ENCODE measurements at regions not wholly inside any gene's neighbourhood (a gene's known extent, or its start where the extent isn't known, plus 50 kb on each side); places are given as distances from the start of the nearest gene placed in this dataset.

GRCh38 chr1:30061292-30062220, 661.8 kb downstream of the MATN1 start:
- no peak for DNase-seq

- DNase-seq = no peak
Observed at GRCh38 chr1:30060738-30061137, 662.6 kb downstream of the MATN1 start.

- DNase-seq = no peak
Observed at GRCh38 chr1:30058970-30059369, 664.4 kb downstream of the MATN1 start.

- no peak for DNase-seq
Observed at GRCh38 chr1:30054126-30054525, 669.3 kb downstream of the MATN1 start.

- no peak for DNase-seq
Observed at GRCh38 chr1:30052178-30052577, 671.2 kb downstream of the MATN1 start.

- no peak for DNase-seq
Observed at GRCh38 chr1:30051777-30052176, 671.6 kb downstream of the MATN1 start.

- DNase-seq = no peak
Observed at GRCh38 chr1:30049748-30050296, 673.6 kb downstream of the MATN1 start.

- DNase-seq = no peak
Observed at GRCh38 chr1:30048905-30049304, 674.5 kb downstream of the MATN1 start.

GRCh38 chr1:30047576-30047975, 675.8 kb downstream of the MATN1 start:
- DNase-seq = no peak

GRCh38 chr1:30046751-30047150, 676.6 kb downstream of the MATN1 start:
- no peak for DNase-seq

- DNase-seq = no peak
Observed at GRCh38 chr1:30045304-30046090, 677.9 kb downstream of the MATN1 start.

- DNase-seq = no peak
Observed at GRCh38 chr1:30044656-30045144, 678.7 kb downstream of the MATN1 start.

GRCh38 chr1:30043731-30044408, 679.5 kb downstream of the MATN1 start:
- DNase-seq = no peak

- no peak for DNase-seq
Observed at GRCh38 chr1:30043256-30043655, 680.1 kb downstream of the MATN1 start.

GRCh38 chr1:30042438-30043147, 680.8 kb downstream of the MATN1 start:
- DNase-seq = no peak

GRCh38 chr1:30041741-30042437, 681.5 kb downstream of the MATN1 start:
- DNase-seq = no peak

- DNase-seq = no peak
Observed at GRCh38 chr1:30040081-30041019, 683.0 kb downstream of the MATN1 start.

- no peak for DNase-seq
Observed at GRCh38 chr1:30039354-30040080, 683.9 kb downstream of the MATN1 start.

All from activated T-cell treated with anti-CD3 and anti-CD28 coated beads, Interleukin-2, amount 50 U/mL, for 48 hours (primary cell).